Hematopoietic multipotent progenitor cell treated with erythropoietin and hydrocortisone succinate and interleukin-3 and kit ligand, for 4 days (in vitro differentiated cells): ENCODE measurements at regions not wholly inside any gene's neighbourhood (a gene's known extent, or its start where the extent isn't known, plus 50 kb on each side); places are given as distances from the start of the nearest gene placed in this dataset.

Source experiments
- DNase-seq: peaks from one replicate; pipeline ENCODE4 v3.0.0-alpha.2; 2015

GRCh38 chr2:120556911-120557310 lies 178.8 kb upstream of the GLI2 start:
- no peak for DNase-seq

DNA sequence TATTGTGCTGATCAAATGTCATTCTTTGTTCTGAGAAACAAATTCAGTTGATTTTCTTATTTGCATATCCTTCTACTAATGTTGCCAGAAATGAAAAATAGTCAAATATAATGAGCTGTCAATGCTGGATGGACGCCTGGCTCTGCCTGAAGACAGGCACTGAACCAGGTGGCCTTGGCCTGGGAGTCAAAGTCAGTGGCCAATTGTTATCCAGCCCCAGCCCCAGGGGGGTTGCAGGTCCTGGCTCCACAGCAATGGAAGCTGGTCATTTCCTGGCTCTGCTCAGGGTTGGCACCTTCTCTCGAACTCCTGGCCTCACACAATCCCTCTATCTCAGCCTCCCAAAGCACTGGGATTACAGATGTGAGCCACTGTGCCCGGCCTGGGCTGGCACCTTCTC lies 176.8 kb upstream of the GLI2 start:
- DNase-seq, result no peak

- DNase-seq, result no peak
Measured at GRCh38 chr2:120559401-120559800, 176.3 kb upstream of the GLI2 start.

DNA sequence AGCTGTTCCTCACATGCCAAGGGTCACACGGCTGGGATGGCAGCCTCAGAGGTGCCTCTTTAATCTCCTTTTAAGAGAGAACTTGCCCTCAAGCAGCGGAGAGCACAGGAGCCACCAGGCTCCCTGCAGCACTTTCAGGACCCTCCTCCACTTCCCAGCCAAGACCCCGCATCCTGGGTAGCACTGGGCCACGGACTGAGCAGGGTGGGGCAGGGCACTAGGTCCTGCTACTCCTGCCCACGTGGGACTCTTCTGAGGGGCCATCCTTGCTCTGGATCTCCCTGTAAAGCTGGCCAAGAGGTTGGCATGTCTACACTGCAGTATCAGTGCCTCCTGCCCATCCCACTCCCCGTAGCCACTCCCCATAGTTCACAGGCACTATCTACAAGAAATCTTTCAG lies 175.3 kb upstream of the GLI2 start:
- DNase-seq, result no peak

DNA sequence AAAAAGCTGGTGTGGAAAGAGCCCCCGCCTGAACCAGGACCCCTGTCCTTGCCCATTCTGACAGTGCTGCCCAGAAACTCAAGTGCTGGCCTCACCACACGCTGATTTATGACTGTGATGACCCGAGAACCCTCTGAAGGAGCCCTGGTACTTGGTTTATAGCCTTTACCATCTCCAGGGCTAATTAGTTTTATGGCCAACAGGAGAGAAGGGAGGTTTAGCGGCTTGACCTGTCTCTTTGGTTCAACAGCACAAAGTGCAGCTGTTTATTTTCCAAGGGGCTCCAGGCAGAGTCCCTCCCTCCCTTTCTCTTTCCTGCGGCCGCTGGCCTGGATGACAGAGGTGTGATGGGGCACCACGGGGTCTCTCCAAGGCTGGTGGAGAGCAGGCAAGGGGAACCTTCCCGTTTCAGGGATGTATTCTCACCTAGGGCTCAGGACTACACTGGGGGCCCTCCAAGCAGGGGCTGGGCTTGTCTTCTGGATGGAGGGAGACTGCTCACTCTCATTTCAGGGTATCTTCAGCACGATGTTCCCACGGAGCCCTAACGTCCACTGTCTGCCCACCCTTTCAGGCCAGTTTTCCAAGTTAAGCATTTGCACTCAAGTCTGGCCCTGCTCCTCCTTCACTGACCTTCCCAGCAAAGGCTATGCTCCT lies 174.2 kb upstream of the GLI2 start:
- no peak for DNase-seq

- DNase-seq, result no peak
Measured at GRCh38 chr2:120562218-120563005, 173.3 kb upstream of the GLI2 start.

- DNase-seq, result no peak
Measured at GRCh38 chr2:120563616-120564015, 172.1 kb upstream of the GLI2 start.

GRCh38 chr2:120564213-120565094 lies 171.2 kb upstream of the GLI2 start:
- DNase-seq, result no peak

- no peak for DNase-seq
Measured at GRCh38 chr2:120565095-120565460, 170.6 kb upstream of the GLI2 start.

- no peak for DNase-seq
Measured at GRCh38 chr2:120565929-120566328, 169.7 kb upstream of the GLI2 start.

DNA sequence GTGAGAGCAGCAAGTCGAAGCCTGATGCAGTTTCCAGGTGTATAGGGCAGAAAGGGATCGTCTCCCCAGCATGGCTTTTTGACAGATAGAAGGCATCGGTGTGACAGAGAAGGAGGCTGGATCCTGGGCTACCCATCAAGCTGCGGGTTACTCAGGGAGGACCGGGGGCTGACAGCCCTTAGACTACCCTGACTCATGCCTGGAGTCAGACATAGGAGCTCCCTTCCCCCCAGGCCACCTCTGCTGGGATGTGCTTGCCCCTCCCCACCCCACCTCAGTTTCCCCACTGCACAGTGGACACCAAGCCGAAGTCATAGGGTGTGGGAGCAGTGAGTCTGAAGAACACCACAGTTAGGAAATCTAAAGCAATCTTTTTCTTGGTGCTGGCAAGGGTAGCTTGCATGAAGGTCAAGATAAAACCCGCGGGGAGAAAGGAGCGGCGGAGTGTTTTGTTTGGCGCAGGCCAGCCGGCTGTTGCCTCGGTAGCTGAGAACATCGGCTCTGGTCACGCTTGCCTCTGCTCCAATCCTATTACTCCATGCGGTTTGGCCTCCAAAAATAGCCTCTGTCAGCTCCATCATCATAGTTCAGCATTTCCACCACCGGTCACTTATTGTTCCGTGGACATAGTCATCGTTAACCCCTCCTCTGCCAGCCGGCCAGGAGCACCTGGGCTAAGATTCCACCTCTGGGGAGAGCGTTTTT lies 169.2 kb upstream of the GLI2 start:
- no peak for DNase-seq

DNA sequence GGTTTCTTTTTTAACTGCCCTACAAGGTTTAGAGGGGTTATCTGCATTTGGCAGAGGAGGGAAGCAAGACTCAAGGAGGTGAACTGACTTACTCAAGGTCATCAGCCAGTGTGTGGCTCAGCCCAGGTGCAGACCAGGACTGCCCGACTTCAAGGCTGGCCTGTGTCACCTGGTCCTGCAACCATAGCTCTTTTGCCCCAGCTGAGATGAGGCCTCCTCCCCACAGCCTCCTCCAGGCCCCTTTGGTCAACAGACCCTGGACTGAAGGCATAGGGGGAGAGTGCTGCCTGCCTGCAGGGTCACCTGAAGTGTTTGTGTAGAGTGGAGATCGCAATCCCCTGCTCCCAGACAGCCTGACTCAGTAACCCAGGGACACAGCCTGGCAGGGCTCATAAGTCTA lies 168.5 kb upstream of the GLI2 start:
- no peak for DNase-seq

- no peak for DNase-seq
Measured at GRCh38 chr2:120568089-120568974, 167.3 kb upstream of the GLI2 start.

GRCh38 chr2:120568975-120569268 lies 166.7 kb upstream of the GLI2 start:
- no peak for DNase-seq

DNA sequence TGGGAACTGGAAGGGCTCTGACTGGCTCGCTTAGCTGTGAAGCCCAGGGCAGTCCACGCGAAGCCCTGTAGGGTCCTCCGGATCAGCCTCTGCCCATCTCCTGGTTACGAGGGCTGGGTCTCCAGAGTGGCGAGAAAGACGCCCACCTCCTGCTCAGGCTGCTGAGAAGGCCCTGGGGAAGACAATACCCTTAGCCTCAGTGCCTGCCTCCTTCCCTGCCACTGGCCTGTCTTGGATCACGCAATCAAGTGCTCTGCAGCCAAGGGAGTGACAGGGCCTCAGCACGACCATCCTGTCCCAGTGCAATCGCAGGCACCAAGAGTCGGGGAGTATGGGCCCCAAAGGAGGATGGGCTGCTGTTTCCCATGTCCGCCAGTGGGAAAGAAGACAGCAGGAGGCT lies 165.7 kb upstream of the GLI2 start:
- no peak for DNase-seq

GRCh38 chr2:120570546-120570945 lies 165.1 kb upstream of the GLI2 start:
- DNase-seq, result no peak

- DNase-seq, result no peak
Measured at GRCh38 chr2:120571015-120571728, 164.5 kb upstream of the GLI2 start.

DNA sequence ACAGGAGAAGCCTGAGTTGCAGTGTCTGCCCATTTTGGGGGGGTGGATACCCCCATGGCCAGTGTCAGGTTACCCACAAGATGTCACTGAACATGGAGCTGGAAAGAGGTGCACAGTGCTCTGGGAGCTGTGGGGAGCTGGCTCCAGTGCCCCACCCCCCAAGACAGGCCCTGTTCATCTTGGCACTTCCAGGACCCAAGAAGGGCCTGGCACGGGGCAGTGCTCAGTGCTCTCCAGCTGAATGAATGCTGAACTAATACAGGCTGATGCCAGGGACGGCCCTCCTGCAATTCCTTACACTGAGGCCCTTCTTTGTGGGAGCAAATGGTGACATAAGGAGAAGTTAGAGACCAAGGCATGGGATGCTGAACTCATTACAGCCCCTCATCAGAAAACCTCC lies 163.4 kb upstream of the GLI2 start:
- no peak for DNase-seq

DNA sequence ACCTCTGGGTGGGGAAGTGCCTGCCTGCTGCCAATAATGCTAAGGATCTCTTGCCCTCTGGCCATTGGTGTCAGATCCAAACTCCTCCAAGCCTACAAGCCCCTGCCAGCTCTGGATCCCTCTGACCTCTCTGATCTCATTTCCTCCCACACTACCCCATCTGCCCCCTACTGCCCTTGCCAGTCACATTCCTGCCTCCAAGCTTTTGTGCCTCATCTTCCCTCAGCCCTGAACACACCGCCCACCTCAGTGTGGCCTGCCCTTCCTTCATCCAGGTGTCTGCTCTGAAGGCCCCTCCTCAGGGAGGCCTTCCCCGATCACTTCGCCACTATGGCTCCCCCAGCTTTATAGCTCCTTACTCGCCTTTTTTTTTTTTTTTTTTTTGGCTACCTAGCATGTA lies 161.0 kb upstream of the GLI2 start:
- DNase-seq, result no peak

DNA sequence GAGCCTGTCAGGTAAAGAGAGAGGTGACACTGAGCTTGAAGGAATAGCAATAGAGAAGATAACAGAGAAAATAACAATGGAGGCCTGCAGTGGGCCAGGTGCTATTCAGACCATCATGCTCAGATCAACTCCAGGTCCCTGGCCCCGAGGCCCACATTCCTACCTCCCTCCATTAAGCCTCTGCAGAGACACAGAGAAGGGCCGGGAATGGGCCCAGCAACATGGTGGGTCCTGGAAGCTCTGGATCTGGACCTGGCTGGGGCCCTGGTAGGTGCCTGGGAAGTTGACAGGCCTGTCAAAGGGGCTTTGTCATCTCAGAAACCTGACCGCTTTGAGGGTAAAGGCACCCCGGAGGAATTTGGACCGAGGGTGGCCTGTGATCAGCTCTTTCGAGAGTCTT lies 159.7 kb upstream of the GLI2 start:
- no peak for DNase-seq
